ENCODE measurements at regions not wholly inside any gene's neighbourhood (a gene's known extent, or its start where the extent isn't known, plus 50 kb on each side); places are given as distances from the start of the nearest gene placed in this dataset.

DNA sequence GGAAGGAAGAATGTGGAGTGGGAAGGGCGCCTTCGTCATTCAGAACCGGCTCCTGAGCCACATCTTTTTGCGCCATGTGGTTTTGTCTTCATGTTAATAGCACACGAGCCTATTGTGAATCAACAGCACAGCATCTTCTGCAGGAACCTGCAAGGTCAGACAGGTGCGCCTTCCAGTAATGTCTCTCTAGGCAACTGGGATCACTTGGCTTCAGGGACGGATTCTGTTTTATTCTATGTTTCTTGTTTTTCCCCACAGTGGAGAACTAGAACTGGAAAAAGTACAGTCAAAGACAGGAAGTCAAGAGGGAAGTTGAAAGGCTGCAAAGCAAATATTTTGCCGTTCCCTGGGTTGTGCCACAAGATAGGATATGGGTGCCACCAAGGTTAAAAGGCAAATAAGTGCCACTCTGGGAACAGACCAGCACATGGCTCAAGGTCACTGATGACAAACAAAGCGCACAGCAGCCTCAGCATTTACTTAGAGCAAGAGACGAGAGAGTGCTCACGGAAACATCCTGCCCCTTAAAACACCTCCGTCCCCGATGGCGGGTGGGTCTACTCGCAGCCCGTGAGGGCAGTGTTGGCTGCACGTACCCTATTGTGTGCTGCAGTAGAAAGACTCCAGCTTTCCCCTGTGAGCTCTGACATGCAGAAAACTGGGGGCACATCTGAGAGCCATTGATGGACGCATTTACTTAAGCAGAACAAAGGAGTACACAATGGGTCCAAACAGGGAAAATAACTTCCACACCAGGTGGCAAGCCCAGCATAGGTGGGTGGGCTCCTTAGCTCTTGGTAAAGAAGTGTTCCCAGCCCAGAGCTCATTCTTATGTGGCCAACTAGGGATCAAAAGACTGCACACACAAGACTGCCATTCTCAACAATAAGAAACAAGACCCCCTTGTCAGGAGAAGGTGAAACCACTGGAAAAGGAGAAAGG is 107.2 kb upstream of the PARD3B start (continued):
- TF ChIP-seq, protein P1, sequence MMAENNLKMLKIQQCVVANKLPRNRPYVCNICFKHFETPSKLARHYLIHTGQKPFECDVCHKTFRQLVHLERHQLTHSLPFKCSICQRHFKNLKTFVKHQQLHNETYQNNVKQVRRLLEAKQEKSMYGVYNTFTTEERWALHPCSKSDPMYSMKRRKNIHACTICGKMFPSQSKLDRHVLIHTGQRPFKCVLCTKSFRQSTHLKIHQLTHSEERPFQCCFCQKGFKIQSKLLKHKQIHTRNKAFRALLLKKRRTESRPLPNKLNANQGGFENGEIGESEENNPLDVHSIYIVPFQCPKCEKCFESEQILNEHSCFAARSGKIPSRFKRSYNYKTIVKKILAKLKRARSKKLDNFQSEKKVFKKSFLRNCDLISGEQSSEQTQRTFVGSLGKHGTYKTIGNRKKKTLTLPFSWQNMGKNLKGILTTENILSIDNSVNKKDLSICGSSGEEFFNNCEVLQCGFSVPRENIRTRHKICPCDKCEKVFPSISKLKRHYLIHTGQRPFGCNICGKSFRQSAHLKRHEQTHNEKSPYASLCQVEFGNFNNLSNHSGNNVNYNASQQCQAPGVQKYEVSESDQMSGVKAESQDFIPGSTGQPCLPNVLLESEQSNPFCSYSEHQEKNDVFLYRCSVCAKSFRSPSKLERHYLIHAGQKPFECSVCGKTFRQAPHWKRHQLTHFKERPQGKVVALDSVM (CRISPR knock-in tag; IDR thresholded peaks at IDR 0.05) = no peak
- TF ChIP-seq, protein P2, sequence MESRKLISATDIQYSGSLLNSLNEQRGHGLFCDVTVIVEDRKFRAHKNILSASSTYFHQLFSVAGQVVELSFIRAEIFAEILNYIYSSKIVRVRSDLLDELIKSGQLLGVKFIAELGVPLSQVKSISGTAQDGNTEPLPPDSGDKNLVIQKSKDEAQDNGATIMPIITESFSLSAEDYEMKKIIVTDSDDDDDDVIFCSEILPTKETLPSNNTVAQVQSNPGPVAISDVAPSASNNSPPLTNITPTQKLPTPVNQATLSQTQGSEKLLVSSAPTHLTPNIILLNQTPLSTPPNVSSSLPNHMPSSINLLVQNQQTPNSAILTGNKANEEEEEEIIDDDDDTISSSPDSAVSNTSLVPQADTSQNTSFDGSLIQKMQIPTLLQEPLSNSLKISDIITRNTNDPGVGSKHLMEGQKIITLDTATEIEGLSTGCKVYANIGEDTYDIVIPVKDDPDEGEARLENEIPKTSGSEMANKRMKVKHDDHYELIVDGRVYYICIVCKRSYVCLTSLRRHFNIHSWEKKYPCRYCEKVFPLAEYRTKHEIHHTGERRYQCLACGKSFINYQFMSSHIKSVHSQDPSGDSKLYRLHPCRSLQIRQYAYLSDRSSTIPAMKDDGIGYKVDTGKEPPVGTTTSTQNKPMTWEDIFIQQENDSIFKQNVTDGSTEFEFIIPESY (CRISPR knock-in tag; IDR thresholded peaks at IDR 0.05) = no peak
- TF ChIP-seq TAF15 (IDR thresholded peaks at IDR 0.05; ENCODE audit: low read depth, low read length, poor library complexity, severe bottlenecking) (no peak), ZSCAN12 (CRISPR knock-in tag; IDR thresholded peaks at IDR 0.05) (no peak), ZKSCAN8 (CRISPR knock-in tag; IDR thresholded peaks at IDR 0.05; ENCODE audit: borderline replicate concordance) (no peak), SPEN (CRISPR knock-in tag; IDR thresholded peaks at IDR 0.05; ENCODE audit: low read depth) (no peak), NFATC3 (CRISPR knock-in tag; IDR thresholded peaks at IDR 0.05) (no peak), BHLHE40 (IDR thresholded peaks at IDR 0.05; ENCODE audit: low read length) (peak; percentile 31), NFYB (CRISPR knock-in tag; IDR thresholded peaks at IDR 0.05) (no peak), ZNF501 (CRISPR knock-in tag; IDR thresholded peaks at IDR 0.05) (peak; percentile 19; the same call in 1 of the 2 replicates), JDP2 (CRISPR knock-in tag; IDR thresholded peaks at IDR 0.05; ENCODE audit: borderline replicate concordance) (no peak), ZNF615 (CRISPR knock-in tag; IDR thresholded peaks at IDR 0.05; ENCODE audit: borderline replicate concordance) (no peak), AGO2 (optimal IDR thresholded peaks at IDR 0.05; ENCODE audit: low read depth, low read length) (no peak), ZNF274 (CRISPR knock-in tag; IDR thresholded peaks at IDR 0.05) (no peak)
- TF ChIP-seq, protein P3, sequence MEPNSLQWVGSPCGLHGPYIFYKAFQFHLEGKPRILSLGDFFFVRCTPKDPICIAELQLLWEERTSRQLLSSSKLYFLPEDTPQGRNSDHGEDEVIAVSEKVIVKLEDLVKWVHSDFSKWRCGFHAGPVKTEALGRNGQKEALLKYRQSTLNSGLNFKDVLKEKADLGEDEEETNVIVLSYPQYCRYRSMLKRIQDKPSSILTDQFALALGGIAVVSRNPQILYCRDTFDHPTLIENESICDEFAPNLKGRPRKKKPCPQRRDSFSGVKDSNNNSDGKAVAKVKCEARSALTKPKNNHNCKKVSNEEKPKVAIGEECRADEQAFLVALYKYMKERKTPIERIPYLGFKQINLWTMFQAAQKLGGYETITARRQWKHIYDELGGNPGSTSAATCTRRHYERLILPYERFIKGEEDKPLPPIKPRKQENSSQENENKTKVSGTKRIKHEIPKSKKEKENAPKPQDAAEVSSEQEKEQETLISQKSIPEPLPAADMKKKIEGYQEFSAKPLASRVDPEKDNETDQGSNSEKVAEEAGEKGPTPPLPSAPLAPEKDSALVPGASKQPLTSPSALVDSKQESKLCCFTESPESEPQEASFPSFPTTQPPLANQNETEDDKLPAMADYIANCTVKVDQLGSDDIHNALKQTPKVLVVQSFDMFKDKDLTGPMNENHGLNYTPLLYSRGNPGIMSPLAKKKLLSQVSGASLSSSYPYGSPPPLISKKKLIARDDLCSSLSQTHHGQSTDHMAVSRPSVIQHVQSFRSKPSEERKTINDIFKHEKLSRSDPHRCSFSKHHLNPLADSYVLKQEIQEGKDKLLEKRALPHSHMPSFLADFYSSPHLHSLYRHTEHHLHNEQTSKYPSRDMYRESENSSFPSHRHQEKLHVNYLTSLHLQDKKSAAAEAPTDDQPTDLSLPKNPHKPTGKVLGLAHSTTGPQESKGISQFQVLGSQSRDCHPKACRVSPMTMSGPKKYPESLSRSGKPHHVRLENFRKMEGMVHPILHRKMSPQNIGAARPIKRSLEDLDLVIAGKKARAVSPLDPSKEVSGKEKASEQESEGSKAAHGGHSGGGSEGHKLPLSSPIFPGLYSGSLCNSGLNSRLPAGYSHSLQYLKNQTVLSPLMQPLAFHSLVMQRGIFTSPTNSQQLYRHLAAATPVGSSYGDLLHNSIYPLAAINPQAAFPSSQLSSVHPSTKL (CRISPR knock-in tag; IDR thresholded peaks at IDR 0.05) = peak; percentile 86
- TF ChIP-seq, protein P4, sequence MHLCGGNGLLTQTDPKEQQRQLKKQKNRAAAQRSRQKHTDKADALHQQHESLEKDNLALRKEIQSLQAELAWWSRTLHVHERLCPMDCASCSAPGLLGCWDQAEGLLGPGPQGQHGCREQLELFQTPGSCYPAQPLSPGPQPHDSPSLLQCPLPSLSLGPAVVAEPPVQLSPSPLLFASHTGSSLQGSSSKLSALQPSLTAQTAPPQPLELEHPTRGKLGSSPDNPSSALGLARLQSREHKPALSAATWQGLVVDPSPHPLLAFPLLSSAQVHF (CRISPR knock-in tag; IDR thresholded peaks at IDR 0.05) = no peak
- TF ChIP-seq, protein P5, sequence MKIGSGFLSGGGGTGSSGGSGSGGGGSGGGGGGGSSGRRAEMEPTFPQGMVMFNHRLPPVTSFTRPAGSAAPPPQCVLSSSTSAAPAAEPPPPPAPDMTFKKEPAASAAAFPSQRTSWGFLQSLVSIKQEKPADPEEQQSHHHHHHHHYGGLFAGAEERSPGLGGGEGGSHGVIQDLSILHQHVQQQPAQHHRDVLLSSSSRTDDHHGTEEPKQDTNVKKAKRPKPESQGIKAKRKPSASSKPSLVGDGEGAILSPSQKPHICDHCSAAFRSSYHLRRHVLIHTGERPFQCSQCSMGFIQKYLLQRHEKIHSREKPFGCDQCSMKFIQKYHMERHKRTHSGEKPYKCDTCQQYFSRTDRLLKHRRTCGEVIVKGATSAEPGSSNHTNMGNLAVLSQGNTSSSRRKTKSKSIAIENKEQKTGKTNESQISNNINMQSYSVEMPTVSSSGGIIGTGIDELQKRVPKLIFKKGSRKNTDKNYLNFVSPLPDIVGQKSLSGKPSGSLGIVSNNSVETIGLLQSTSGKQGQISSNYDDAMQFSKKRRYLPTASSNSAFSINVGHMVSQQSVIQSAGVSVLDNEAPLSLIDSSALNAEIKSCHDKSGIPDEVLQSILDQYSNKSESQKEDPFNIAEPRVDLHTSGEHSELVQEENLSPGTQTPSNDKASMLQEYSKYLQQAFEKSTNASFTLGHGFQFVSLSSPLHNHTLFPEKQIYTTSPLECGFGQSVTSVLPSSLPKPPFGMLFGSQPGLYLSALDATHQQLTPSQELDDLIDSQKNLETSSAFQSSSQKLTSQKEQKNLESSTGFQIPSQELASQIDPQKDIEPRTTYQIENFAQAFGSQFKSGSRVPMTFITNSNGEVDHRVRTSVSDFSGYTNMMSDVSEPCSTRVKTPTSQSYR (CRISPR knock-in tag; IDR thresholded peaks at IDR 0.05; ENCODE audit: borderline replicate concordance) = no peak
